ENCODE measurements at regions not wholly inside any gene's neighbourhood (a gene's known extent, or its start where the extent isn't known, plus 50 kb on each side); places are given as distances from the start of the nearest gene placed in this dataset.

- TF ChIP-seq POLR2A (IDR thresholded peaks at IDR 0.05; ENCODE audit: low read depth) (no peak), CTCF (IDR thresholded peaks at IDR 0.05) (no peak), EP300 (IDR thresholded peaks at IDR 0.05) (no peak), POLR2AphosphoS5 (IDR thresholded peaks at IDR 0.05) (no peak)
Observed at GRCh38 chr11:30735946-30736345, 149.8 kb upstream of the MPPED2 start.
